RWPE2 (cell line): ENCODE measurements at regions not wholly inside any gene's neighbourhood (a gene's known extent, or its start where the extent isn't known, plus 50 kb on each side); places are given as distances from the start of the nearest gene placed in this dataset.
A peak's percentile ranks its signal among the peaks of the same experiment; 100 is the strongest.

Experiments used
- ATAC-seq: fragments of 200-7000 bp; cut with Tn5 transposase; 3 replicates; pipeline ENCODE4 v1.9.1; 2021; ENCODE audit warnings: low read depth
- DNase-seq: peaks from one replicate; pipeline ENCODE4 v3.0.0-alpha.2; 2020; ENCODE audit warnings: low spot score
- H3K27ac ChIP-seq: fragments of 450-650 bp; 2 replicates; pipeline ENCODE4 v1.5.1; 2017; ENCODE audit warnings: mild to moderate bottlenecking; ENCODE audit not compliant: poor library complexity, severe bottlenecking
- H3K27me3 ChIP-seq: fragments of 250-450 bp; sonication (Bioruptor Pico); 2 replicates; pipeline ENCODE4 v1.5.1; 2021; ENCODE audit warnings: mild to moderate bottlenecking, moderate library complexity; ENCODE audit not compliant: insufficient read depth, poor library complexity, severe bottlenecking
- H3K36me3 ChIP-seq: fragments of 250-450 bp; sonication (Bioruptor Pico); 2 replicates; pipeline ENCODE4 v1.5.1; 2020; ENCODE audit warnings: low read depth, mild to moderate bottlenecking, moderate library complexity
- H3K4me1 ChIP-seq: fragments of 250-450 bp; sonication (Bioruptor Pico); 2 replicates; pipeline ENCODE4 v1.5.1; 2021; ENCODE audit warnings: mild to moderate bottlenecking, moderate library complexity; ENCODE audit not compliant: insufficient read depth, poor library complexity, severe bottlenecking
- H3K4me3 ChIP-seq: fragments of 250-450 bp; sonication (Bioruptor Pico); 2 replicates; pipeline ENCODE4 v1.5.1; 2021; ENCODE audit warnings: mild to moderate bottlenecking, moderate library complexity; ENCODE audit not compliant: severe bottlenecking
- H3K9me3 ChIP-seq: fragments of 250-450 bp; sonication (Bioruptor Pico); 2 replicates; pipeline ENCODE4 v1.5.1; 2021; ENCODE audit warnings: mild to moderate bottlenecking, moderate library complexity; ENCODE audit not compliant: severe bottlenecking
- CTCF ChIP-seq: fragments of 450-650 bp; IDR thresholded peaks from one replicate; pipeline ENCODE4 v1.5.1; 2017; ENCODE audit warnings: mild to moderate bottlenecking, moderate library complexity; ENCODE audit not compliant: poor library complexity, severe bottlenecking

- no peaks in the 10 kb centered on the region for H3K9me3 ChIP-seq
- ATAC-seq (peak; percentile 43), DNase-seq (peak; percentile 79)
- TF ChIP-seq CTCF, result no peak
- no peaks in the 10 kb centered on the region for H3K27me3 ChIP-seq
- peak overlapping the region; percentile 96 for H3K27ac ChIP-seq
- peaks cover 7% of the 10 kb centered on the region; the same call in 1 of the 2 replicates for H3K36me3 ChIP-seq
- H3K4me1 ChIP-seq, result peaks cover 57% of the 10 kb centered on the region
- no peak overlapping the region for H3K4me3 ChIP-seq
Observed at GRCh38 chr17:71409712-71410111, 711.1 kb upstream of the SOX9 start.

GRCh38 chr17:71412803-71413202 lies 708.0 kb upstream of the SOX9 start:
- H3K27ac ChIP-seq, result peak overlapping the region; percentile 96
- no peaks in the 10 kb centered on the region for H3K27me3 ChIP-seq
- peaks cover 7% of the 10 kb centered on the region; the same call in 1 of the 2 replicates for H3K36me3 ChIP-seq
- DNase-seq, result no peak
- no peak for TF ChIP-seq CTCF
- H3K9me3 ChIP-seq, result no peaks in the 10 kb centered on the region
- peak; percentile 98 for ATAC-seq
- H3K4me3 ChIP-seq, result no peak overlapping the region
- peaks cover 45% of the 10 kb centered on the region for H3K4me1 ChIP-seq

GRCh38 chr17:71413935-71414334 lies 706.9 kb upstream of the SOX9 start:
- peak overlapping the region; percentile 96 for H3K27ac ChIP-seq
- H3K4me3 ChIP-seq, result no peak overlapping the region
- DNase-seq, result no peak
- TF ChIP-seq CTCF, result no peak
- H3K9me3 ChIP-seq, result no peaks in the 10 kb centered on the region
- no peaks in the 10 kb centered on the region for H3K27me3 ChIP-seq
- H3K4me1 ChIP-seq, result peaks cover 43% of the 10 kb centered on the region
- peaks cover 7% of the 10 kb centered on the region; the same call in 1 of the 2 replicates for H3K36me3 ChIP-seq
- no peak for ATAC-seq

- no peak for DNase-seq
- peaks cover 9% of the 10 kb centered on the region; the same call in 1 of the 2 replicates for H3K36me3 ChIP-seq
- no peak for TF ChIP-seq CTCF
- no peak overlapping the region for H3K4me3 ChIP-seq
- H3K27ac ChIP-seq, result no peak overlapping the region
- peaks cover 21% of the 10 kb centered on the region for H3K4me1 ChIP-seq
- no peak for ATAC-seq
- H3K9me3 ChIP-seq, result peaks cover 4% of the 10 kb centered on the region
- H3K27me3 ChIP-seq, result no peaks in the 10 kb centered on the region
Observed at GRCh38 chr17:71417142-71417541, 703.7 kb upstream of the SOX9 start.

GRCh38 chr17:71422968-71423367 lies 697.9 kb upstream of the SOX9 start:
- no peak for DNase-seq
- Histone ChIP-seq H3K9me3 (peaks cover 6% of the 10 kb centered on the region), H3K36me3 (peaks cover 13% of the 10 kb centered on the region; the same call in 1 of the 2 replicates), H3K4me1 (peaks cover 26% of the 10 kb centered on the region), H3K4me3 (no peak overlapping the region), H3K27ac (peak overlapping the region; percentile 95), H3K27me3 (no peaks in the 10 kb centered on the region)
- TF ChIP-seq CTCF, result no peak
- no peak for ATAC-seq
